ENCODE measurements at regions not wholly inside any gene's neighbourhood (a gene's known extent, or its start where the extent isn't known, plus 50 kb on each side); places are given as distances from the start of the nearest gene placed in this dataset.

DNA sequence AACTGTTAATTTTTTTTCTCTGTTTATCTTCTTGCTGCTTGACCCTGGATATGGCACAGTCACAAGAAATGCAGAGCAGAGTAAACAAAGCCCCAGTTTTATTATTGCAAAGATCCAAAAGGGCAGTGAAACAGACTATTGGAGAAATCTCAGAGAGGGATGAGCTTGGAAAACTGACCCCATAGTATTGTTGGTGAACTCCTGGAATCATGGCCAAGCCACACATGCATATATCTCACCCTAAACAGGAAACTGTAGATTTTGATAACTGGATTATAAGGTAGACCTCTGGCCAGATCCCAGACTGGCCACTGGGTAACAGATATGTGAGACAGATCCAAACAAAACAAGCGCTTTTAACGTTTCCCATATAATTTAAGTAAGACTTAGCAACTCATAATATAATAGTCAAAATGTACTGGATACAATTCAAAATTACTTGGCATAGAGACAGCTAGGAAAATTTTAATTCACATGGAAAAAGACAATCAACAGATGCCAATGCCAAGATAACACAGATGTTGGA lies 263.5 kb upstream of the SEMA6A start:
- no peak for DNase-seq (ENCODE audit: low read depth in 2 of 2, low spot score in 1 of 2)

DNA sequence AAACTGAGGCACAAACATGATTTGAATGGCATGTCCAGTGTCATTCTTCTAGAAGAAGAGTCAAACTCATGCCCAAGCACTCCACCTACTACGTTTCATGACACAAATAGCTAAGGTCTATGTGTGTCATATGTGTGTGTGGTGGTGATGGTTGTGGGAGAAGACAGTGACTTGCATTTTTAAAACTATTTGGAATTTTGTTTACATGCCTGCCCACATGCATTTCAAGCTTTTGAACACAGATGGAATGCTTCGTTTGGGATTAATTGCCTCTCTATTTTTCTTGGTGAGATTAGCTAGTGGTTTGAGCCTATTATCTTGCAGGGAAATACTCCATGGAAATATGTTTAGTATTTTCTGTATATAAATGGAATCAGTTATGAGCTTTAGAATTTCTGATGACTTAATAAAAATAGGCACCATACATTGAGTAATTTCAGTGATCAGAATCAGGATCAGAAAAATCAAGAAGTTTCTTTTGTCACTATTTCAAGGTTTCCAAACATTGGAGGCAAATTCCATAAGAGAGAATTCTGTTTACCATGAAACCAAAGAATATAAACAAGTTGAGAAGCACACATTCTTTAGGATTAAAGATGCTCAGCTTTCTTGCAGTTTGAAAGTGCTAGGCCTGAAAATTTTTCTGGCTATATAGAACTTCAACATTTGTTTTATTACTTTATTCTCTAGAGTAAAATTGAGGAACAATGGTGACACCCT lies 260.3 kb upstream of the SEMA6A start:
- DNase-seq (ENCODE audit: low read depth in 2 of 2, low spot score in 1 of 2): no peak

DNA sequence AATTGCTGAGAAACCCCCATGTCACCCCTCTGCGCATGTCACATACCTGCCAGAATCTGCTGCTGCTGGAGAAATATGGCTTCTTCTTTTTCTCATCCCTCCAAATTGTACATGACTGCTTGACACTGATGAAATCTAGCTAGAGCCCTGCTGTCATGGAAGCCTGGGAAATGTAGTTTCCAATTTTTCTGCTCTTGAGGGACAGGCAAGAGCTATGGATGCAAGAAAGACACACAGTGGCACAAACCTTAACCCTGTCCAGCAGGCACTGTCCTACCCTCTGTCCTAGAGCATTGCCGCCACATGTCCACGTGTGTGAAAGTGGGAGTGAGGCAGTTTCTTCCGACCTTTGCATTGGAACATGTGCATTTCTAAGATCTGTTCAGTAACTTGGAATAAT lies 255.5 kb upstream of the SEMA6A start:
- no peak for DNase-seq (ENCODE audit: low read depth in 2 of 2, low spot score in 1 of 2)

DNA sequence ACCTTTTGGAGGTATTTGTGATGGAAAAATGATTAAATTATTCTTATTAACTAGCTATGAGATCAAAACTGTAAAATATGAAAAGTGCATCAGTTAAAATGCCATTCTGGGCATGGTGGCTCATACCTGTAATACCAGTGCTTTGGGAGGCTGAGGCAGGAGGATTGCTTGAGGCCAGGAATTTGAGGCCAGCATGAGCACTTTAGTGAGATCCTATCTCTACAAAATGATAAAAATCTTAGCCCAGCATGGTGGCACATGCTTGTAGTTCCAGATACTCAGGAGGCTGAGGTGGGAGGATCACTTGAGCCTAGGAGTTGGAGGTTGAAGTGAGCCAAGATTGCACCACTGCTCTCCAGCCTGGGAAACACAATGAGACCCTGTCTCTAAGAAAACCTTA lies 252.5 kb upstream of the SEMA6A start:
- no peak for DNase-seq (ENCODE audit: low read depth in 2 of 2, low spot score in 1 of 2)

DNA sequence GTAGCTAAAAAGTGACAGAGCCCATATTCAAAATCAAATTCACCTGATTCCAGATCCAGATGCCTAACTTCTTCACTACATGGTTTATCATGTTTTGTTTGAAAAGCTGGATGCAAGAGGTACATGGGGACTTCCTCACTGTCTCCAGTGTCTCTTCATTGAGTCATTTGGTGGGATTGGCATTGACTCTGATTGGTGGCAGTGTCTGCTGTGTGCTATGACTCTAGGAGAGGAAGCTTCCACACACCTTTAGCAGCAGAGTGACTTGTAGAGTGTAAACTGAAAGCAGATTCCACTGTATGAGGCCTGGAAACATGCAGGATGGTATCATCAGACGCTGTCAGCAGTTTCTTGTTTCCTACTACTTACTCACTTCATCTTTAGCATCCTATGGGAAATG lies 250.9 kb upstream of the SEMA6A start:
- DNase-seq (ENCODE audit: low read depth in 2 of 2, low spot score in 1 of 2): no peak

DNA sequence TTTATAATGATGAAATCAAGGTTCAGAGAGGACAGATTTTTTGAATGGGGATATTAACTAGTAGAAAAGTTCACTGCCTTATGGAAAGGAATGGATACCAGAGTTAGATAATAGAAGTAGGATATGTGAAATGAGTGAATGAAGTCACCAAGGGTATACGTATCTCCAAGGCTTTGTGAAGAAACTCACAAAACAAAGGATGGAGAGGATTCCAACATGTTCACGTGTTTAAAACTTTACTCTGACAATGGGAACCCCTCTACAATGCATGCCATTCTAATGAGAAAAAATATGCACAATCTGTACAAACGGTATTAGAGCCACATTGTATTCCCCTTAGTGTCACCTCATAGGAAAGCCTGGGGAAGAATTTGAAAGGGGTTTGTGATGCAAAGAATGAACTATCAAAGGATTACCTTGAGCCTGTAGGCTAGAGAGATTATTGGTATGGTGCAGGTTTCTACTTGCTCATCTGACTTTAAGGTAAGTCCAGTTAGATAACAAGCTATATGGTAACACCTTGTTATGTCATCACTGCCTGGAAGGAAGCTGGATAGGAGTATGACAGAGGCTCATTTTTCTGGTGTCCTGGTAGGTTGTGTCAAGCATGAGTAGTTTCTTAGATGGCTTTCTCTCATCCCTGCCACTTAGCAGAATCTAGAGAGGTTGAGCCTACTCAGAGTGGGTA lies 250.3 kb upstream of the SEMA6A start:
- no peak for DNase-seq (ENCODE audit: low read depth in 2 of 2, low spot score in 1 of 2)

DNA sequence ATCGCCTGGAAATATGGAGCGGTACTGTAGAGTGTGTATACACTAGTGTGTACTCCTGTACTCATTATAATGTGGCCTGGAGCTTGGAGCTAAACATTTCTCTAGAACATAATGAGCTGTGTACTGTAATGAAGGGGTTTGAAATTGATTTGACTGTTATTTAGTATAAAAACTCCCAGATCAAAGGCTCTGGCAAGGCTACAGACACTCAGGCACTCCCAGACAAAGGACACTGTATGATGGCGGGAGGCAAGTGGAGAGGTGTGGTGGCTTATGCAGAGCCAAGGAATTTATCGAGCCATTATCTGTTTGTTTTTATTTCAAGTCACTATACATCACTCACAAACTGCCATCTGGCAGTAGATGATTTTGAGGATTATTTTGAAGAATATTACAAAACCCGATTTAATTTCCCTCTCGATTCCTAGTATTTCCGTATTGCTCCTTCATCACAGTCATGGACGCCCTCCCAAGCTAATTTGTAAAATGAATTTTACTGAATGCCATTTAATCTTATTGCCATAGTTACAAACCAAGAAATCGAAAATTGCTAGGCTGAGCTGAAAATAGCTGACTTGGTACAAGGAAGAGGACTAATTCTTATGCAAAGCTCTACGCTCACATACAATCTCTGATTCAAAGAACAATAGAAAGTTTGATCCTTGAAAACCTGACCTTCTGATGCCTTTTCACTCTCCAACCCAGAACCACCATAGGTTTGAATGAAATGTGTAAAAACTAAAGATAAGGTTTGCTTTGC lies 240.2 kb upstream of the SEMA6A start:
- DNase-seq (ENCODE audit: low read depth in 2 of 2, low spot score in 1 of 2): no peak

DNA sequence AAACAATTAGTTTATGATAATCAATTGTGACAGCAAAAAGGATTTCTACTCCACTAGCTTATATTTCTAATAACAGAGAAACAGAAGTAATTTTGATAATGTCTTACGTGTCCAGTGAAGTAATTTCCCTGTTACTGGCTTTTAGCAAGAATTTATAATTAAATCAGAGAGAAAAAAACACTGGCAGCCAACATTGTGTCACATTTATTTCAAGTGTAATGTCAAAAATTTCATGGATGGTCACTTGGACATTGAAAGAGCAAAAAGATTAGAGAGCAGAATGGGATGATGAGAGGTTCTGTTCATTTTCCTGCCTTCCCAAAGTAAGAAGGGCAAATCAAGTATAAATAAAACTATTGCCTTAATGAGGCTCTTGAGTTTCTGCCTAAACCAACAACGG lies 239.3 kb upstream of the SEMA6A start:
- DNase-seq (ENCODE audit: low read depth in 2 of 2, low spot score in 1 of 2): no peak

DNA sequence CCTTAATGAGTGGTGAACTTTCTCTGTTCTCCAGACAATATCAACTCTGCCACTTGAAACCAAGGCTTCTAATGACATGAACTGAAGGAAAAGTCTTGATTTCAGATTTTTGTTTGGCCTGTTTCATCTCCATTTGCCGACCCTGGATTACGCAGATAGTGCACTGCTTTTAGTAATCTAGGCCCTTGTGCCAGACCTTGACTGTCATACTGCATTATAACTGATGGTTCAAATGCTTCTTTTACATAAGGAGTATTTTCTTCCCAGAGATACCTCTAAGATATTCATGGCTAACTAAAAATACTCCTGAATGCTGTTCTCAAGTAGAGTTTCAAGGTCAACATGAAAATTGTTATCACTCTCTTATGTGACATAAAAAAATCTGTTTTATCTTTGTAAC lies 238.7 kb upstream of the SEMA6A start:
- no peak for DNase-seq (ENCODE audit: low read depth in 2 of 2, low spot score in 1 of 2)

DNA sequence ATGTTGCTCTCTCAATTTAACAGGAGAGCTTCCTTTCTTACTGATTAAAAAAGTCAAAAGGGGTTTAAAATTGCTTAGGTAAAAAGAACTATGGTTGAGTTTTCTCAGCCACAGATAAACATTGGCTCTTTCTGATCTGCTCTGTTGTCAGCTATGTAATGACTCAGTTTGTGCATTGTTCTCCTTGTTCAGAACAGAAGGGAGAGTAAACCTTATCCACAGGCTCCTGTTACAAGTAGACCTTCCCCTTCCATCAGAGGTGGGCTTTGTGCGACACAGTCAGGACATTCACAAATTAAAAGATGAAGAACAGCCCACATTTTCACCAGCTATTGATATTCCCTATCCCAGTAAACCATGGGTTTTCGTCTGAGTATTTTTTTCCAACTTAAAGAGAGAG lies 236.3 kb upstream of the SEMA6A start:
- no peak for DNase-seq (ENCODE audit: low read depth in 2 of 2, low spot score in 1 of 2)

DNA sequence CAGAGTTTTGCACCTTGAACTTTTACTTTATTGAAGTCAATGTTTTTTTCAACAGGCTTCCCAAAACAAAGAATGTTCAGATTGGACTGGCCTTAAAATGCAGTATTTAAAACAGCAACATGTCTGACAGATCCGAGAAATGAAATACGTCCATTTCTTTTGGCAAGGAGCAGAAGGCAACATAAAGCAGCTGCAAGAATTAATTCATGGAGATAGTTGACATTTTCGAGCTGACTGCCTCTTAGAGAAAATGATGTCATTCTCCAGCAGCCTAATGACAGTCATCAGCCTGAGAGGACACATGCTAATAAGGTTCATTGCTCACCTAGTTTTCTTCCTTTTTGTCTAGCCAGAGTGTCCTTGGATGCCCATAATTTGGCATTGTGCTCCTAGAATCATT lies 232.2 kb upstream of the SEMA6A start:
- DNase-seq (ENCODE audit: low read depth in 2 of 2, low spot score in 1 of 2): no peak

DNA sequence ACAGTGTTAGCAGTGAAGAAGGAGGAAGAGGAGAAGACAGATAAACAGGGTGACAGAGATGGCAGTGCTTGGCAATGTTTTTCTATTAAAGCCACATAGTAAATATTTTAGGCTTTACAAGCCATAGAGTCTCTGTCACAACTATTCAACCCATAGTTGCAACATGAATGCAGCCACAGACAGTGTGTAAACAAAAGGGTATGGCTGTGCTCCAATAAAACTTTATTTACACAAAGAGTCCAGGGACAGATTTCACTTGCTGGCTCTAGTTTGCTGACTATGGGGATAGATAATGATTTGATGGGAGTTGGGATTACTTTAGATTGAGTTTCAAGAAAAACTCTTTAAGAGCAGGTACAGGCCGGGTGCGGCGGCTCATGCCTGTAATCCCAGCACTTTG lies 224.8 kb upstream of the SEMA6A start:
- DNase-seq (ENCODE audit: low read depth in 2 of 2, low spot score in 1 of 2): no peak

DNA sequence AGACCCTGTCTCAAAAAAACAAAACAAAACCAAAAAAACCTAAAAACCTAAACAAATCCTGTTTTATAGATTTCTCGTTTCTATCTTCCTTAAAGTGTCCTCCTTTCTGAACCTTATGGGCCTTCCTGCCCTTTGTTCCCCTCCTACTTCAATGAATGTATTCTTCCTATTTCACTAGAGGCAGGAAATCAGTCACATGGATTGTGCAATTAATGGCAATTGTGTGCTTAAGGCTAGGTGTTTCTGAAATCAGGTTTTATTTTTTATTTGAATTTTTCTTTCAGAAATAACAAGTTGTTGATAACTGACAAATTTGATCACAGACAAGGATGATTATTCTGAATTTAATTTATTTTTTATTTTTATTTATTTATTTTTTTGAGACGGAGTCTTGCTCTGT lies 220.6 kb upstream of the SEMA6A start:
- DNase-seq (ENCODE audit: low read depth in 2 of 2, low spot score in 1 of 2): no peak

DNA sequence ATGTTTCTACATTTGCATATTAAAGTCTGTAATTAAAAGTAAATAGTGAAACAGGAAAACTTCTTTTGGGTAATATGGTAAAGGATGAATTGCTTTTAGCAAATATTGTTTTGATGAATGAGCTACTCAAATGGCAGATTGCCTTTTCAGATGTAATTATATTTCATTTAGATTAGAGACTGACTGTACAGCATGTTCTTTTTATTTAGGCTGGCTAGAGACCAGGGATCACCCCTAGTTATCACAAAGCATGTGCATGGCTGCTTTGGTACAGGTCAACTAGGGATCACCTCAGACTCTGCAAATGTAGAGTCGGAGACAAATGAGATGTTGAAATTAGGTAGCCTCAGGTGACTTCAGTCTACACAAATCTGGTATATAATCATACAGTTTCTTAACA lies 214.9 kb upstream of the SEMA6A start:
- no peak for DNase-seq (ENCODE audit: low read depth in 2 of 2, low spot score in 1 of 2)

DNA sequence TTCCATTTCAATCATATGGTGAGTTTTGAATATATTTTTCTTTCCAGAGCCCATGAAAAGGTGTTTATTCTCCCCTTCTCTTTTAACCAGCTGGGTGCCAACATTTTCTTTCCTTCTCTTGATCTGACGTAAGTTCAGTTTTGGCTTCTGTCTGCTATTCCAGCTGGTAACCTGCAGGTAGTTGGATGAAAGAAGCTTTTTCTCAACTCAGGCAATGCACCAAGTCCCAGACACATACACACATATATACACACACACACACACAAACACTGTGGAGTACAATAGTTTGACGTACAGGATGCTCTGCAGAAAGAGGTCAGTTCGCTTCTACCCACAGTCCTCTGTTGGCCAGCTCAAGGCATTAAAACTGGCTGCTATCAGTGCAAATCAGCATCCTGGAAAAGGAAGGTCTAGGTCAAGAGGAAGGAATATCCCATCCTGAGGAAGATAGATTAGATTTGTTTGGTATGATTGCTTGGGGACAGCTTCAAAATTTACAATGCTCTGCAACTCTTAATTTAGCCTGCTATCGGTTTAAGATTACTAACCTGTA lies 214.3 kb upstream of the SEMA6A start:
- DNase-seq (ENCODE audit: low read depth in 2 of 2, low spot score in 1 of 2): no peak

DNA sequence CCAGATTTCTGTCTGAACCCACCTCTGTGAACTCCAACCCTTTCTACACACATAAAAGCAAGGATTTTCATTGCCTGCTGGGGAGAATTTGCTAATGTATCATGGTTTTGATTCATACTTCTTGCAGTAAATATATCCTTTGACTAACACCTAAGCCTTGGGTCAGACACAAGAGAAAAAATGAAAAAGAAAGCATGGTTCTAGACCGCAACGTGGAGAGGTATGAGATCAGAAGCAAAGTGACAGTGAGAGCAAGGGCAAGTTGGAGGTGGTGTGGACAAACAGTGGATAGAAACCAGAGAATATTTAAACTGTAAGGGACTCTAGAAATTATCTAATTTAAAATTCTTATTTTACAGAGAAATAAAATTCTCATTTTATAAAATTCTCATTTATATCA lies 212.9 kb upstream of the SEMA6A start:
- no peak for DNase-seq (ENCODE audit: low read depth in 2 of 2, low spot score in 1 of 2)

DNA sequence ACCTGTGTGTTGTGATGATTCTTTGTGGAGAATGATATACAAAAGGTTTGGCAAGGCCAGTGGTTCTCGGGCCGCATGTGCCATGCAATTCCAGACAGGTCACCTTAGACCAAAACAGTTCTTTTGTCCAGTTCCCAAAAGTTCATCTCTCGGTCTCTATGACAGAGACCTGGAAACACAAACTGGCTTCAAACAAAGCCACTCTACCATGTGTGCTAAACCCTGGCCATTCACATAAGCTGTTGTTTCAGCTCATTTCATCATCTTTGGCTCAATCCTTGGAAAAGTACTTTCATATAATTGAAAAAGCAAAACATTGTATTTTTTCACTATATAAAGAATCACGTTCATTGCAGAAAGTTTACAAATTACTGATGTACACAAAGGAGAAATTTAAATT lies 210.5 kb upstream of the SEMA6A start:
- no peak for DNase-seq (ENCODE audit: low read depth in 2 of 2, low spot score in 1 of 2)

DNA sequence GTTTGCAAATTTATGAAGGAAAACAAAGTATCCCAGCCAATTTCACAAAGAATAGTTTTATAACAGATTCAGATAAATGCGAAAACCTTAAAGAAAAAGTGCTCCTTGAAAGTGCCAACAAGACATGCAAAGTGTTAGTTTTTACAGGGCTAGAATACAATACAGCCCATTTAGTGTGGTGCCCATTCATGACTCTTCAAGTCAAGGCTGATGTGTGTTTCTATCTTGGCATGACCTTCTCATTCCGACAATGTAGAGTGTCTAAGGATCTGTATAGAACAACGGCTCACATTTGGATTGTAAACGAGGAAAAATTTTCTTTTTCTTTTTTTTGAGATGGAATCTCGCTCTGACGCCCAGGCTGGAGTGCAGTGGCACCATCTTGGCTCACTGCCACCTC lies 205.2 kb upstream of the SEMA6A start:
- no peak for DNase-seq (ENCODE audit: low read depth in 2 of 2, low spot score in 1 of 2)

DNA sequence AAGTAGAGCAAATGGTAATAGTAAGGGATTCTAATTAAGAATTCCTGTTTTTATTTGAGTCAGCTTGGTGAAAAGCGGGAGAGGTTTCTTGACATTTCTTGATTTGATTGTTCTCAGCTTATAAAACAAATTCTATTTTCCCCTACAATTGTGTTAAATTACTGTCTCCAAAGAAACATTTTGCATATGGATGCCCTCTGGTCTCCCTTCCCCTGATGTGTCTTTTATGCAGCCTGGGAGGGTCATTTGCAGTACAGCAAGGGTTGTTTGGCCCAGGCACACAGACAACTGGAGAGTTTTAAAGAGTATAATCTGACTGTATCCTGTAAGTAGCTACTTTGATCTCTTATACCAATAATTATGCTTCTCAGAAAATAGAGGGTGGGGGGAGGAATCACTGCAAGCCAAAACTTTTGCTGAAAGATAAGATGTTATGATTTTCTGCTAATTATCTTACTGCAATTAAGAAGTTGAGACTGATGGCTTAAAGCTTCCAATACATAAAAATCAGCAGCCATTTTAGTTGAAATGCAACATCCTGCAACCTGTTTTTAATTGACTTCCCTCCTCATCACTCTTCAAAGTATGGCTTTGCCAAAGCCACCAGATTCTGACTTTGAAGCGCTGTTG lies 204.1 kb upstream of the SEMA6A start:
- no peak for DNase-seq (ENCODE audit: low read depth in 2 of 2, low spot score in 1 of 2)

DNA sequence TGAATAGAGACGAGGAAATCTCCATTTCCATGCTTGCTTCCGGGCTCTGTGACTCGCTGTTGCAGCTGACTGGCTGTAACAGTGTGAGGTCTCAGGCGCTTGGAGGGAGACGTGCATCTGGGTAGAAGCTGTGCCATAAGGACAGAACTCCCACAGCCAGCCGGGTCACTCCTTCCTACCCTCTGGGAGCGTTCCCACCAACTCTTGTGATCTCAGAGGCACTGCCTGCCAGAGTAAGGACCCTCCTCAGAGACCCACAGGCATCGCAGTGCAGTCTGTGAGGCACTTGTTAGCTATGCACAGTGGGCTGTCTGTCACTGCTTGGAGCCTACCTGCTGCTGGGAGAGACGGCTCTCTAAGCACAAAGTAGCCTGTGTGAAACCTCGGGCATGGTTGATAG lies 203.4 kb upstream of the SEMA6A start:
- no peak for DNase-seq (ENCODE audit: low read depth in 2 of 2, low spot score in 1 of 2)

DNA sequence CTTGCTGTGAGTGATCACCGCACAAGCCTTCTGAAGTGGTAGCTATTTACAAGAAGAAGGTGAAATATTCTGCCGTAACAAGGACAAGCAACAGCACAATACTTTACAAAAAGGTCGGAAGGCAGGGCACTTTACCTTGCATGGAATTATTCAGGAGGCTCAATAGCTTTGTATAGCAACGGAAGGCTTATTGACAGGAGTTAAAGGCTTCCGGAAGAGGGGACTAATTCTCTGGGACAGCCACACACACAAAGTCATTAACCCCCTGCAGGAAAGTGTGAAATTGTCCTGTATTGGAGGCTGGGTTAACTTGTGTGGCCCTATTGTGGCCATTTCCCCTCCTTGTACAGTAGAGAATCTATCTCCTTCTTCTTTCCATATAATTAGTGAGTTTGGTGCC lies 199.3 kb upstream of the SEMA6A start:
- DNase-seq (ENCODE audit: low read depth in 2 of 2, low spot score in 1 of 2): no peak
